Hepatocyte (in vitro differentiated cells): ENCODE measurements at regions not wholly inside any gene's neighbourhood (a gene's known extent, or its start where the extent isn't known, plus 50 kb on each side); places are given as distances from the start of the nearest gene placed in this dataset.
"Not testable (repeated sequence)": the region's sequence is repeated elsewhere in the genome, so short reads cannot be mapped to it uniquely, and the experiment has no call there.

Experiments
- CTCF ChIP-seq: fragments of 200-600 bp; sonication (generic); IDR thresholded peaks from 2 replicates; pipeline ENCODE4 v1.5.1; 2016; ENCODE audit warnings: antibody characterized with exemption, mild to moderate bottlenecking; ENCODE audit not compliant: poor library complexity
- EZH2 ChIP-seq: fragments of 200-600 bp; sonication (generic); IDR thresholded peaks from 2 replicates; pipeline ENCODE4 v1.6.1; 2016; ENCODE audit warnings: antibody characterized with exemption, mild to moderate bottlenecking, borderline replicate concordance
- EZH2phosphoT487 ChIP-seq: fragments of 200-600 bp; sonication (generic); IDR thresholded peaks from one replicate; pipeline ENCODE4 v1.6.1; 2018; ENCODE audit warnings: antibody characterized with exemption, mild to moderate bottlenecking, low read depth, moderate library complexity; ENCODE audit not compliant: unreplicated experiment, severe bottlenecking

DNA sequence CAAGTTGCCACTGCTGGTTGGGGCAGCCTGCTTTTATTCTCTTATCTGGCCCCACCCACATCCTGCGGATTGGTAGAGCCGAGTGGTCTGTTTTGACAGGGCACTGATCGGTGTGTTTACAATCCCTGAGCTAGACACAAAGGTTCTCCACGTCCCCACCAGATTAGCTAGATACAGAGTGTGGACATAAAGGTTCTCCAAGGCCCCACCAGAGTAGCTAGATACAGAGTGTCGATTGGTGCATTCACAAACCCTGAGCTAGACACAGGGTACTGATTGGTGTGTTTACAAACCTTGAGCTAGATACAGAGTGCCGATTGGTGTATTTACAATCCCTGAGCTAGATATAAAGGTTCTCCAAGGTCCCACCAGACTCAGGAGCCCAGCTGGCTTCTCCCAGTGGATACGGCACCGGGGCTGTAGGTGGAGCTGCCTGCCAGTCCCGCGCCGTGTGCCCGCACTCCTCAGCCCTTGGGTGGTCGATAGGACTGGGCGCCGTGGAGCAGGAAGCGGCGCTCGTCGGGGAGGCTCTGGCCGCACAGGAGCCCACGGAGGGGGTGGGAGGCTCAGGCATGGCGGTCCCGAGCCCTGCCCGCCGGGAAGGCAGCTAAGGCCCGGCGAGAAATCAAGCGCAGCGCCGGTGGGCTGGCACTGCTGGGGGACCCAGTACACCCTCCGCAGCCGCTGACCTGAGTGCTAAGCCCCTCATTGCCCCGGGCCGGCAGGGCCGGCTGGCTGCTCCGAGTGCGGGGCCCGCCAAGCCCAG lies 157.8 kb upstream of the PPP1R3A start:
- TF ChIP-seq EZH2phosphoT487, CTCF, EZH2: not testable (repeated sequence)
